ENCODE measurements at regions not wholly inside any gene's neighbourhood (a gene's known extent, or its start where the extent isn't known, plus 50 kb on each side); places are given as distances from the start of the nearest gene placed in this dataset.

DNA sequence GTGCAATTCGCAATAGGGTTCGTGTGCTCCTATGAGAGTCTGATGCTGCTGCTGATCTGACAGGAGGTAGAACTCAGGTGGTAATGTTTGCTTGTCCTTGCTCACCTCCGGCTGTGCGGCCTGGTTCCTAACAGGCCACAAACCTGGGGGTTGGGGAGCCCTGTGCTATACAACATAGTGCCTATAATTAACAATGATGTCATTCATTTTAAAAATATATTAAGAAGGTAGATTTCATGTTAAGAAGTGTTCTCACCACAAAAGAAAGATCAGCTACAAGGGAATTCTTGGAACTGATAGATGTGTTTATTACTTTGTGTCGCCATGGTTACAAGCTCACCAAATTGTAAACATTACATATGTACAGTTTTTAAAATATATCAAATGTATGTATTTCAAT, 200.5 kb downstream of the GRB14 start:
- H3K4me3 ChIP-seq (ENCODE audit: low read depth, low read length): no peak overlapping the region
- TF ChIP-seq, protein P1, sequence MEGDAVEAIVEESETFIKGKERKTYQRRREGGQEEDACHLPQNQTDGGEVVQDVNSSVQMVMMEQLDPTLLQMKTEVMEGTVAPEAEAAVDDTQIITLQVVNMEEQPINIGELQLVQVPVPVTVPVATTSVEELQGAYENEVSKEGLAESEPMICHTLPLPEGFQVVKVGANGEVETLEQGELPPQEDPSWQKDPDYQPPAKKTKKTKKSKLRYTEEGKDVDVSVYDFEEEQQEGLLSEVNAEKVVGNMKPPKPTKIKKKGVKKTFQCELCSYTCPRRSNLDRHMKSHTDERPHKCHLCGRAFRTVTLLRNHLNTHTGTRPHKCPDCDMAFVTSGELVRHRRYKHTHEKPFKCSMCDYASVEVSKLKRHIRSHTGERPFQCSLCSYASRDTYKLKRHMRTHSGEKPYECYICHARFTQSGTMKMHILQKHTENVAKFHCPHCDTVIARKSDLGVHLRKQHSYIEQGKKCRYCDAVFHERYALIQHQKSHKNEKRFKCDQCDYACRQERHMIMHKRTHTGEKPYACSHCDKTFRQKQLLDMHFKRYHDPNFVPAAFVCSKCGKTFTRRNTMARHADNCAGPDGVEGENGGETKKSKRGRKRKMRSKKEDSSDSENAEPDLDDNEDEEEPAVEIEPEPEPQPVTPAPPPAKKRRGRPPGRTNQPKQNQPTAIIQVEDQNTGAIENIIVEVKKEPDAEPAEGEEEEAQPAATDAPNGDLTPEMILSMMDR (conservative IDR thresholded peaks at IDR 0.05; ENCODE audit: low read depth, low read length): no peak

DNA sequence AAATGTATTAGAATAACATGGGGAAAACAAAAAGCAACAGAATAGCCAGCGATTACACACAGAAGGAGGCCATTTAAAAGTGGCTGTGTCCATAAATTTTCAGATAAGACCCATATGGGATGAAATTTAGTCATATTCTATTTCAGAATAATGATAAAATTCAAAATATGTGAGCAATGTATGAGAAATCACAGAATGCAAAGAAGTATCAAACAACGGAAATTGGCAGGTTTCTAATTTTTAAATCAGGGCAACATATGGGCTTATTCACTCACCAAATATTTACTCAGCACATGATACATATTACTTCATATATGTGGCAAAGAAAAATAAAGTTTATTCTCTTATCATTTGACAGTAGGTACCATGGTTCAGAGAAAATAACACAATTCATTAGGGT, 208.5 kb downstream of the GRB14 start:
- H3K4me3 ChIP-seq (ENCODE audit: low read depth, low read length): no peak overlapping the region
- TF ChIP-seq, protein P1 (conservative IDR thresholded peaks at IDR 0.05; ENCODE audit: low read depth, low read length): no peak
- no peak for DNase-seq (ENCODE audit: low read depth)

More for the DNA sequence above, 200.5 kb downstream of the GRB14 start:
- no peak for DNase-seq (ENCODE audit: low read depth)

DNA sequence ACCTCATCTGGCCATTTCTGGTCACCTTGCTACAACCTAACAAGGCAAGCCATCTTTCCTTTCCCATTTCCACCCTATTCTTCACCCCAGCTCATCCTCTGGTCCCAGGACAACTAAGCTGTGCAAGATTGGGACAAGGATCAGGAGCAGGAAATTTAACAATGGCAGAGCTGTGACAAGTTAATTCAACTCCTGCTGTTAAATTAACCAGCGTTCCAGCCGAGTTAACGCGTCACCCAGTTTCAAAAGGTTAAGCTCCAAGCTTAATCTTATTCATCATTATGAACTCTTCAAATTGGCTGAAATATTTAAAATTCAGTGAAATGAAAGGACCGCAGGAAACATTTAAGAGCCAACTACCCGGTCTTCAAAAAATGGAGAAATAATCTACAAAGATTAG, 231.9 kb downstream of the GRB14 start:
- no peak overlapping the region for H3K4me3 ChIP-seq (ENCODE audit: low read depth, low read length)
- DNase-seq (ENCODE audit: low read depth): no peak
- TF ChIP-seq, protein P1 (conservative IDR thresholded peaks at IDR 0.05; ENCODE audit: low read depth, low read length): no peak

DNA sequence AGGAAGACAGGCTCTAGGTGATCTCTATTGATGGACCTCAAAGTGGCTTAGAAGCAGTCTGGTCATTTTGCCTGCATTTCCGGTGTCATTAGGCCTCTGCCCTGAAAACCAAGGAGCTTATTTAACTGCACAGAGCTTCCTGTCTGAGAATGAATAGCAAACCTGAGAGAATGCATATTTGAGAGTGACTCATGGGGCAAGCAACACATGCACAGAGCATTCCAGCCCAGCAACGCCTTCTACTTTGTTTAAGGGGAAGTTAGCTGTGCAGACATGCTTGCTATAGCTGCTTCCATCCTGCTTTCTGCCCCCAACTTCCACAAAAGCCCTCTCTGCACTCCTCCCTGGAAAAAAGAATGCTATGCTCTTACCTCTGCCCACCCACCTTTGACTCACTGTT, 232.8 kb downstream of the GRB14 start:
- H3K4me3 ChIP-seq (ENCODE audit: low read depth, low read length): no peak overlapping the region
- TF ChIP-seq, protein P1 (conservative IDR thresholded peaks at IDR 0.05; ENCODE audit: low read depth, low read length): no peak
- peak; percentile 79 for DNase-seq (ENCODE audit: low read depth)

DNA sequence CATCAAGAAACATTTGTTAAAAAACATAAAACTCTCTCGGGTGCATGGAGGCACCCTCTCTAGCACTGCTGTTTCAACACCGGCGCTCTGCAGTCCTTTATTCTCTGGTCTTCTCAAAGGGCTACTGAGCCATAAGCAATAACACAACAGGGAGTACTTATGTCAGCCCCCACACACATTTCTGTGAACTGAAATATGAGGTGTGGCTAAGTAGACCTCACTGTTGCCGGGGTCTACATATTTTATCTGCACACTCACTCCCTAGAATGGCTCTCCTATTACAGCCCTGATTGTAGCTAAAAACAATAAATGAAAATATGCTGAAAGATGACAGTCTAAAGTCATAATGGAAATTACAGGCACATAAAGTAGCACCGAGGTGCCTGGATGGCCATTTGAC, 235.1 kb downstream of the GRB14 start:
- TF ChIP-seq, protein P1 (conservative IDR thresholded peaks at IDR 0.05; ENCODE audit: low read depth, low read length): no peak
- no peak overlapping the region for H3K4me3 ChIP-seq (ENCODE audit: low read depth, low read length)
- no peak for DNase-seq (ENCODE audit: low read depth)

DNA sequence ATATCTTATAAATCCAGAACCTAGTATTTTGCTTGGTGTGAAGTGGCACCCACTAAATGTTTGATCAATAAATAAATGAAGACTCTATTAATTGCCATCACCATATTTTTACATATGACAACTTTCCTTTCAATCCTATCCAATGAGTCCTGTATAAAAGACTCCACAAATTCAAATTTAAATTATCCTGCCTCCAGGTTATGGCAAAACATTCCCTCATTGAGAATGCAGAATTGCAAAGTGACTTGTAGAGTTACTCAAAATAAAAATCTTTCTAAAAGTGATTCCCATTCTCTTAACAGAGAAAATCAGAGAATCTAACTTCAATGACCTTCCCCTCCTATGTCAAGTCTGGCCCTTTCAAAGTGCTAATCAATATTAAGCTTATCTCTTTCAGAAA, 236.8 kb downstream of the GRB14 start:
- DNase-seq (ENCODE audit: low read depth): no peak
- TF ChIP-seq, protein P1 (conservative IDR thresholded peaks at IDR 0.05; ENCODE audit: low read depth, low read length): no peak
- no peak overlapping the region for H3K4me3 ChIP-seq (ENCODE audit: low read depth, low read length)

DNA sequence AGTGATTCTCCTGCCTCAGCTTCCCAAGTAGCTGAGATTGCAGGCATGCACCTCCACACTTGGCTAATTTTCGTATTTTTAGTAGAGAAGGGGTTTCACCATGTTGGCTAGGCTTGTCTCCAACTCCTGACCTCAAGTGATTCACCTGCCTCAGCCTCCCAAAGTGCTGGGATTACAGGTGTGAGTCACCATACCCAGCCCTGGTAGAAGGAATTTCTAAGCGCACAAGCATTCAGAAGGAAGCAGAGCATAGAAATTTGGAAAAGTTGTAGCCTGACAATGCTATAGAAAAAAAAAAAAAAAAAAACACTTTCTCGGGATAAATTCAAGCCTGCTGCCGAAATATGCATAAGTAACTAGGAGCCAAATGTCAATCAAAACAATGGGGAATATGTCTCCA, 249.4 kb downstream of the GRB14 start:
- DNase-seq (ENCODE audit: low read depth): no peak
- TF ChIP-seq, protein P1 (conservative IDR thresholded peaks at IDR 0.05; ENCODE audit: low read depth, low read length): no peak

More for the DNA sequence above, 249.4 kb downstream of the GRB14 start:
- H3K4me3 ChIP-seq (ENCODE audit: low read depth, low read length): no peak overlapping the region

Measured in epithelial cell of proximal tubule (primary cell).